ENCODE measurements at regions not wholly inside any gene's neighbourhood (a gene's known extent, or its start where the extent isn't known, plus 50 kb on each side); places are given as distances from the start of the nearest gene placed in this dataset.

GRCh38 chr13:97548138-97548537, 114.2 kb downstream of the RAP2A start:
- H3K27me3 ChIP-seq (ENCODE audit: control insufficient read depth, insufficient read depth, low read length): no peaks in the 10 kb centered on the region
- POLR2A ChIA-PET: no interaction called here
- no peak overlapping the region for H3K4me3 ChIP-seq (ENCODE audit: low read depth, low read length)
- TF ChIP-seq CTCF (IDR thresholded peaks at IDR 0.05; ENCODE audit: low read depth, low read length): no peak
- CTCF ChIA-PET: no interaction called here
- H3K9me3 ChIP-seq (ENCODE audit: control insufficient read depth, insufficient read depth, low read length): peaks cover 8% of the 10 kb centered on the region; the same call in 1 of the 2 replicates
- DNase-seq (ENCODE audit: low read depth, low spot score): no peak
- H3K27ac ChIP-seq (ENCODE audit: low read depth, low read length): no peak overlapping the region

DNA sequence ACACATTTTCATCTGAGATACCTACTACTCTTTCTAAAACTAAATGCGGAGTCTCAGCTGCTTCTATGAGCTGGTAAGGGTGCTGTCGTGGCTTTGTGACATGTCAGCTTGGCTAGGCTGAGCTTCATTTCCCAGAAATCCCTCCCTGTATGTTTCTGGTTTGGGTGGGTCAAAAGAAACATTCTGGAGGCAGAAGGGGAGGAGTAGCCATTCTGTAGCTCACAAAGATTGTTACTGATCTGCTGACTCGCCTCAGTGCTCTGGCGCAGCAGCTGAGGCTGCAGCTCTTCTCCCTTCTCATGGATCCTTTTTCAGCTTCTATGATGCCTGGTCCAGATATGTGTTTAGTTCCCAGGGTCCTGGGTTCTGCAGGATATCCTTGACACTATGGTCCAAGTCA, 114.7 kb downstream of the RAP2A start:
- ChIA-PET CTCF (no interaction called here), POLR2A (no interaction called here)
- no peak for DNase-seq (ENCODE audit: low read depth, low spot score)

DNA sequence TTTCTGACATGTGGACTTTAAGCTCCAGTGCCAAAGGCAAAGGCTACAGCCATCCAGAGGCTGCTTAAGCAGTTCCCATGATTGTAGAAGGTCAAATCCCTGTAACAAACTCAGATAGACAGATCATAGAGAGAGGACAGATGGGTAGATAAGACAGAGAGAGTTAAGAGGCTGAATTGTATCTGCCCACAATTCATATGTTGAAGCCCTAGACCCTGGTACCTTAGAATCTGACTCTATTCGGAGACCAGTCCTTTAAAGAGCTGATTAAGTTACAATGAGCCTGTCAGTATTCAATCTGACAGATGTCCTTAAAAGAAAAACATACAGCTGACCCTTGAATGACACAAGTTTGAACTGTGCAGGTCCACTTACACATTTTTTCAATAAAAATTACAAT, 115.2 kb downstream of the RAP2A start:
- ChIA-PET CTCF (no interaction called here), POLR2A (no interaction called here)
- H3K27me3 ChIP-seq (ENCODE audit: control insufficient read depth, insufficient read depth, low read length): no peaks in the 10 kb centered on the region
- no peak overlapping the region for H3K27ac ChIP-seq (ENCODE audit: low read depth, low read length)
- TF ChIP-seq CTCF (IDR thresholded peaks at IDR 0.05; ENCODE audit: low read depth, low read length): no peak
- no peak overlapping the region for H3K4me3 ChIP-seq (ENCODE audit: low read depth, low read length)
- DNase-seq (ENCODE audit: low read depth, low spot score): no peak
- H3K9me3 ChIP-seq (ENCODE audit: control insufficient read depth, insufficient read depth, low read length): peaks cover 8% of the 10 kb centered on the region; the same call in 1 of the 2 replicates

More for the DNA sequence above, 114.7 kb downstream of the RAP2A start:
- Histone ChIP-seq H3K4me3 (ENCODE audit: low read depth, low read length) (no peak overlapping the region), H3K27me3 (ENCODE audit: control insufficient read depth, insufficient read depth, low read length) (no peaks in the 10 kb centered on the region), H3K27ac (ENCODE audit: low read depth, low read length) (no peak overlapping the region), H3K9me3 (ENCODE audit: control insufficient read depth, insufficient read depth, low read length) (peaks cover 8% of the 10 kb centered on the region; the same call in 1 of the 2 replicates)
- no peak for TF ChIP-seq CTCF (IDR thresholded peaks at IDR 0.05; ENCODE audit: low read depth, low read length)

- Histone ChIP-seq H3K4me3 (ENCODE audit: low read depth, low read length) (no peak overlapping the region), H3K27ac (ENCODE audit: low read depth, low read length) (no peak overlapping the region), H3K27me3 (ENCODE audit: control insufficient read depth, insufficient read depth, low read length) (no peaks in the 10 kb centered on the region), H3K9me3 (ENCODE audit: control insufficient read depth, insufficient read depth, low read length) (no peaks in the 10 kb centered on the region)
- POLR2A ChIA-PET: no interaction called here
- CTCF ChIA-PET: no interaction called here
- DNase-seq (ENCODE audit: low read depth, low spot score): no peak
- no peak for TF ChIP-seq CTCF (IDR thresholded peaks at IDR 0.05; ENCODE audit: low read depth, low read length)
Observed at GRCh38 chr13:97554496-97554895, 120.5 kb downstream of the RAP2A start.

- Histone ChIP-seq H3K27ac (ENCODE audit: low read depth, low read length) (no peak overlapping the region), H3K9me3 (ENCODE audit: control insufficient read depth, insufficient read depth, low read length) (no peaks in the 10 kb centered on the region), H3K4me3 (ENCODE audit: low read depth, low read length) (no peak overlapping the region), H3K27me3 (ENCODE audit: control insufficient read depth, insufficient read depth, low read length) (no peaks in the 10 kb centered on the region)
- TF ChIP-seq CTCF (IDR thresholded peaks at IDR 0.05; ENCODE audit: low read depth, low read length): no peak
- ChIA-PET POLR2A (no interaction called here), CTCF (no interaction called here)
- DNase-seq (ENCODE audit: low read depth, low spot score): no peak
Observed at GRCh38 chr13:97555034-97555433, 121.1 kb downstream of the RAP2A start.

All from AG04450 (cell line).